Activated CD8-positive, alpha-beta T cell treated with anti-CD3 and anti-CD28 coated beads for 36 hours (primary cell): ENCODE measurements at regions not wholly inside any gene's neighbourhood (a gene's known extent, or its start where the extent isn't known, plus 50 kb on each side); places are given as distances from the start of the nearest gene placed in this dataset.

Experiments
- ATAC-seq: fragments of 200-7000 bp; cut with Tn5 transposase; one replicate; pipeline ENCODE4 v1.10.0; 2021; ENCODE audit warnings: mild to moderate bottlenecking, moderate library complexity
- CTCF ChIA-PET: fragments of 350-600 bp; sonication (Branson Sonifier 250); formaldehyde crosslinking; loops from one replicate; lab custom pipeline; 2021; ENCODE audit warnings: antibody characterized with exemption; lab: Charles Lee
- POLR2A ChIA-PET: fragments of 350-600 bp; sonication (Branson Sonifier 250); formaldehyde crosslinking; loops from one replicate; lab custom pipeline; 2021; ENCODE audit warnings: antibody characterized with exemption; lab: Charles Lee
- DNase-seq: peaks from one replicate; pipeline ENCODE4 v3.0.0-alpha.2; 2020
- H3K27ac Mint-ChIP-seq: one replicate; pipeline ENCODE4 v1.8.0; 2021; ENCODE audit warnings: mild to moderate bottlenecking, mixed read lengths
- H3K27me3 Mint-ChIP-seq: one replicate; pipeline ENCODE4 v1.8.0; 2021; ENCODE audit warnings: mixed read lengths
- H3K36me3 Mint-ChIP-seq: one replicate; pipeline ENCODE4 v1.8.0; 2021; ENCODE audit warnings: low read depth, mixed read lengths
- H3K4me1 Mint-ChIP-seq: one replicate; pipeline ENCODE4 v1.8.0; 2021; ENCODE audit warnings: low read depth, mixed read lengths
- H3K4me3 Mint-ChIP-seq: one replicate; pipeline ENCODE4 v1.8.0; 2021; ENCODE audit warnings: mild to moderate bottlenecking, moderate library complexity, mixed read lengths
- H3K9me3 Mint-ChIP-seq: one replicate; pipeline ENCODE4 v1.8.0; 2021; ENCODE audit warnings: mixed read lengths
- intact Hi-C: fragments of 100-400 bp; cut with micrococcal nuclease; formaldehyde crosslinking; loops from one replicate; pipeline ENCODE4 v1.10.0; 2022
- TF ChIP-seq, protein P1 (sequence below): fragments of 200-600 bp; IDR thresholded peaks from one replicate; pipeline ENCODE4 v1.8.0; 2022; ENCODE audit warnings: antibody characterized with exemption, mild to moderate bottlenecking

DNA sequence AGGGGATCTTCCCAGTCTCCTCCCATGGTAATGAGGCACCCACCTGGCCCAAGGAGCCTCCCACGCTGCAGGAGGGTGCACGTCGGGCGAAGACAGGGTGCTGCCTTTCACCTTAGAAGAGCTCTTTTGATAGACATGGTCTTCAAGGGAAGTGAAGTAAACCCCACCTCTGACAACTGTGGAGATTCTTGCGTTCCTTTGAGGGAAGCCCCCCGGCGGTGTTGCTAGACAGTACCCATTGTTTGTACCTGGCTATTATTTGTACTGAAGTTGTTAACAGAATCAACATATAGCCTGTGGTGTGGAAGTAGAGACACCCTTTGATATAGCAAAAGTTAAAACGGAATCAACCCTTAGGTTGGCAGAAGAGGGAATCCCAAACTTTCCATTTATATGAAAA lies 648.0 kb downstream of the GALR1 start:
- Mint-ChIP-seq H3K27me3 (peaks cover 24% of the 10 kb centered on the region), H3K36me3 (no peaks in the 10 kb centered on the region), H3K27ac (no peak overlapping the region), H3K9me3 (no peaks in the 10 kb centered on the region), H3K4me1 (peaks cover 5% of the 10 kb centered on the region), H3K4me3 (no peak overlapping the region)
- intact Hi-C loops: no loop called here
- TF ChIP-seq, protein P1, sequence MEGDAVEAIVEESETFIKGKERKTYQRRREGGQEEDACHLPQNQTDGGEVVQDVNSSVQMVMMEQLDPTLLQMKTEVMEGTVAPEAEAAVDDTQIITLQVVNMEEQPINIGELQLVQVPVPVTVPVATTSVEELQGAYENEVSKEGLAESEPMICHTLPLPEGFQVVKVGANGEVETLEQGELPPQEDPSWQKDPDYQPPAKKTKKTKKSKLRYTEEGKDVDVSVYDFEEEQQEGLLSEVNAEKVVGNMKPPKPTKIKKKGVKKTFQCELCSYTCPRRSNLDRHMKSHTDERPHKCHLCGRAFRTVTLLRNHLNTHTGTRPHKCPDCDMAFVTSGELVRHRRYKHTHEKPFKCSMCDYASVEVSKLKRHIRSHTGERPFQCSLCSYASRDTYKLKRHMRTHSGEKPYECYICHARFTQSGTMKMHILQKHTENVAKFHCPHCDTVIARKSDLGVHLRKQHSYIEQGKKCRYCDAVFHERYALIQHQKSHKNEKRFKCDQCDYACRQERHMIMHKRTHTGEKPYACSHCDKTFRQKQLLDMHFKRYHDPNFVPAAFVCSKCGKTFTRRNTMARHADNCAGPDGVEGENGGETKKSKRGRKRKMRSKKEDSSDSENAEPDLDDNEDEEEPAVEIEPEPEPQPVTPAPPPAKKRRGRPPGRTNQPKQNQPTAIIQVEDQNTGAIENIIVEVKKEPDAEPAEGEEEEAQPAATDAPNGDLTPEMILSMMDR: no peak
- POLR2A ChIA-PET: no interaction called here
- ATAC-seq: no peak
- no peak for DNase-seq
- CTCF ChIA-PET: no interaction called here

DNA sequence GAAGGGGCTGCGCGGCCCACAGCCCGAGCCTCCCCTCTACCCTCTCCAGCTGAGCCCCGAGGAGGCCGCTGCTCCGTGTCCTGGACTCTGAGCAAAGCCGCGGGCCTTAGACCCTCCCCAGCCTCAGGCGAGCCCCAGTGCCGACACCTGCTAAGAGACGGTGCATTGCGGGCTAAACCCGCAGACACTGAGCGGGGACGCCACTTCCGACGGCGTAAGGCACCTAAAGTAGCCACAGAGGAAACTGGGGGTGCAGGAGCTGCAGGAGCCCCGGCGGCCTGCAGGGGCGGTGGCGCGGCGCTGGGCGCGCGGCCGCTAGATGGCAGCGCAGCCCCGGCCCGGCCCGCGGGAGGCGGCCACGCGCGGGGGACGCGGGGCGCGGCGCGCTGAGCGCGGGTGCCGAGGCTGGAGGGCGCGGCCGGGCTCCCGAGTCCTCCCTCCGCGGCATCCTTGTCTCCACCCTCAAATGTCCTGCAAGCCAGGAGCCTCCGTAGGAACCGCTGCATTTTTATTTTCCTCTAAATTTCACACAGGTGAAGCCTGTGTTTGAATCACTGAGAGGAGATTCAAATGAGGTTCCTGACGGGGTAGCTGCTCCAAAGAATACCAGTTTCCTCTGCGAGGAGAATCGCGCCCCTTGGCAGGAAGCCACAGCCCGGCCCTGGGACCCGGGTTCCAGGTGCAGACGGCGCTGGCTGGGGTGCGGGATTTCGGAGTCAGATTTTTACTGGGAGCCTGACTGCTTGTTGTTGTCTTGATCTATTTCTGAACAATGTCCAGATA lies 650.5 kb downstream of the GALR1 start:
- TF ChIP-seq, protein P1: peak; percentile 60
- ChIA-PET CTCF (interaction anchor here (0.6 to 2.0 kb wide), 8 partner anchors 10 to 959 kb away, joined by 3 to 10 read pairs (median 4); no protein-coding TSS in a partner anchor), POLR2A (no interaction called here)
- DNase-seq (peak; percentile 67), ATAC-seq (peak; percentile 99)
- H3K4me1 Mint-ChIP-seq: peaks cover 5% of the 10 kb centered on the region
- H3K4me3 Mint-ChIP-seq: peak overlapping the region; percentile 19
- H3K27ac Mint-ChIP-seq: no peak overlapping the region
- no peaks in the 10 kb centered on the region for H3K36me3 Mint-ChIP-seq
- H3K27me3 Mint-ChIP-seq: peaks cover 20% of the 10 kb centered on the region
- intact Hi-C loops: no loop called here
- no peaks in the 10 kb centered on the region for H3K9me3 Mint-ChIP-seq

DNA sequence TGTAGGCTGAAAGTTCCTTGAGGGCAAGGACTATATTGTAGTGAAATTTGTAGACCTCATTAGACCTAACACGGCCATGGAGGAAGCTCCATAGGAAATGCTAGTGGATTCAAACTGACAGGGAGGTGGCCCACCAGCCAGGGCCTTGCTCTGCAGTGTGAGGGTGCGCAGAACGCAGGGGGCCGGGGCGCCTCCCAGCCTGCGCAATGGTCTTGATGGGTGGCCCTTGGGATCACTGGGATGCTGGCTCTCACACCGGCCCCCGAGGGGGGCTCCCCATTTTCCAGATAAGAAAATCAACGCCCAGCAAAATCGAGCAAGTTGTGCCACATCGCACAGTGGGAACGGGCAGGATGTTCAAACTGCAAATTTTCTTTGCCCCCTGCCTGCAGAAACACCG lies 655.4 kb downstream of the GALR1 start:
- CTCF ChIA-PET: no interaction called here
- Mint-ChIP-seq H3K4me1 (no peaks in the 10 kb centered on the region), H3K4me3 (no peak overlapping the region), H3K36me3 (no peaks in the 10 kb centered on the region), H3K27me3 (no peaks in the 10 kb centered on the region), H3K27ac (no peak overlapping the region), H3K9me3 (no peaks in the 10 kb centered on the region)
- DNase-seq (no peak), ATAC-seq (no peak)
- TF ChIP-seq, protein P1: no peak
- intact Hi-C loops: no loop called here
- POLR2A ChIA-PET: no interaction called here

DNA sequence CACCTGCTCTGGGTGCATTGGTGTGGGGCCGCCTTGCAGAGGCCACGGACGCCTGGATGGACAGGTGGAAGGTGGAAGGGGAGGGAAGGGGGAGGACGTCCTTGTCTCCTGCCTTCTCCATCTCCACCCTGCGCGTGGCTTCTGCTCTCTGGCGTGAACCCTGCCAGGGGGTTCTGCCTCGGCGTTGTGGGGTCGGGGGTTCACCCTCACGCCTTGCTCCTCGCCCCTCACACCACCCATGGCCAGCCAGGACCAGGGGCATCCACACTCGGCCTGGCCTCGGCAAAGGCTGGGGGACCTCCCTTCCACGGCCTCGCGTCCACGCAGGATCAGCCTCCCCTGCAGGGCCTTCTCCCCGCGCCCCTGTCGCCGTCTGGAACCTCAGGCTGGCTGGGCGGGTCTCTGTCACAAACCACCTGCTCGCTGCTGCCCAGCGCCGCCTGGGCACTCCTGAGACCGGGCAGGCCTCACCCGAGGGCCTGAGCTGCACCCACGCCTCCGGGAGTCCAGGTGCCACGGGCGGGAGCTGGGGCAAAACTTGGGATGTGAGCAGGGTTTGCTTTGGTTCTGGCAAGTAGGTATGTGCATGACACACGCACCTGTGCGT lies 655.9 kb downstream of the GALR1 start:
- CTCF ChIA-PET: no interaction called here
- POLR2A ChIA-PET: no interaction called here
- ATAC-seq (no peak), DNase-seq (no peak)
- Mint-ChIP-seq H3K9me3 (no peaks in the 10 kb centered on the region), H3K4me1 (no peaks in the 10 kb centered on the region), H3K36me3 (no peaks in the 10 kb centered on the region), H3K4me3 (no peak overlapping the region), H3K27ac (no peak overlapping the region), H3K27me3 (no peaks in the 10 kb centered on the region)
- intact Hi-C loops: no loop called here
- TF ChIP-seq, protein P1: no peak
